ENCODE measurements at regions not wholly inside any gene's neighbourhood (a gene's known extent, or its start where the extent isn't known, plus 50 kb on each side); places are given as distances from the start of the nearest gene placed in this dataset.
"Not testable (repeated sequence)": the region's sequence is repeated elsewhere in the genome, so short reads cannot be mapped to it uniquely, and the experiment has no call there.

DNA sequence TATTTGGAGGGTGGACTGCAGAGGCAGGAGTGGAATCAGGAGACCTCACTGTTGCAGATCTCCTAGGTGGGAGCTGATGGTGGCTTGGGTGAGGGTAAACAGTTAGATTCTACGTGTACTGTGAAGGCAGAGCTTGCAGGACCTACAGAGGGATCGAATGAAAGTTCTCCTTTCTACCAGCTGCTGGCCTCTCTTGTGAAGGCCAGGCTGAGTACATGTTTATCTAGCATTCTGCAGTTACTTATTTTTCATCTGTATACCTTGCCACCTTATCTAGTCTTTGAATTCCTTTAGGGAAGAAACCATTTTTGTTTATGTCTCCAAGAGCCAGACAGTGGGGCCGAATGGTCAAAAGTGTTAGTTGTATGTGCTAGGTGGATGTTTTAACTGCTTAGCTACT is 57.6 kb downstream of the PTTG1 start:
- no peak for DNase-seq (ENCODE audit: low read depth in 2 of 2, low spot score in 1 of 2)

DNA sequence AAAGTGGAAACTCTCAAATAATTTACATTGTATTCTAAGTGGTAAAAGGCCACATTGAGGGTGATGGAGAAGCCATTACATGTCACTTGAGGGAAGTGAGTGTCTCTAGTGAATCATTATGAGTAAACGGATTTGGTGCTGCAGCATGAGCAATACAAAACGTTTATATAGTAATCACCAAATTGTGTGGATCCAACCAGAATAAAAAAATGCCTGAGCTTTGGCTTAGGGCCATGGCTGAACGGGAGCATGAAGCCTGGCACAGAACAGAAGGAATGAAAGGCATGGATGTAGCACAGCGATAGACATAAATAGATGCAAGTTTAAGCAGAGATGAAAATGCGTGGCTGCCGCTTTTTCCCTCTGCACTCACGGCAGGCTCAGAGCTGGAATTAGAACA is 58.3 kb downstream of the PTTG1 start:
- no peak for DNase-seq (ENCODE audit: low read depth in 2 of 2, low spot score in 1 of 2)

DNA sequence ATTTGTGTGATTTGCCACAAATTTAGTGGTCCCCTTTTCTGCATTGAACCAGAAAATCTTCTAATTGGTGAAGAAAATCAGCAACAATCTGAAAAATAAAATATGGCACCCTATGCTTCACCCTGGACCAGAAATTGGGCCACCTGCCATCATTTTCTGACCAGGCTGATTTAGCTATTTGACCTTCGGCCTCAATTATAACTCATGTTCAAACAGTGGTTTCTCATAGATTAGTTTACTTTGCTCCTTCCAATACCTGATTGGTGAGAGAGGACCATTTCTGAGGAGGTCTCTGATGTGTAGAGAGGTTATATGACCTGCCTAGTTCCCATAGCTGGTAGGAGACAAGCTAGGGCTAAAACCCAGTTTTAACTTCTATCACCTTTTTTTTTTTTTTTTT is 59.0 kb downstream of the PTTG1 start:
- no peak for DNase-seq (ENCODE audit: low read depth in 2 of 2, low spot score in 1 of 2)

DNA sequence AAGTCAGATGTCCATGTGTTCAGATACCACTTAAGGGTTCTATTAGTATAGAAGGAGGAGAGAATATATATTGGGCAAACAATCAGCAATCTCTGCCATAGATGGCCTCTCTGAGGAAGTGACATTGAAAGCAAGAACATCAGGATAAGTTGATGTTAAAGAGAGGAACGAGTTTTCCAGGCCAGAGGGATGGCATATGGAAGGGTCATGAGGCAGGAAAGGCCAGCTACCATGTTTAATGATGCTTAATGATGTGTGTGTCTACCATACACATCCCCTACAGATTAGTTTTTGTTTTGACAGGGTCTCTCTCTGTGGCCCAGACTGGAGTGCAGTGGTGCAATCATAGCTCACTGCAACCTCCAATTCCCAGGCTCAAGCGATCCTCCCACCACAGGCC is 63.0 kb downstream of the PTTG1 start:
- no peak for DNase-seq (ENCODE audit: low read depth in 2 of 2, low spot score in 1 of 2)

DNA sequence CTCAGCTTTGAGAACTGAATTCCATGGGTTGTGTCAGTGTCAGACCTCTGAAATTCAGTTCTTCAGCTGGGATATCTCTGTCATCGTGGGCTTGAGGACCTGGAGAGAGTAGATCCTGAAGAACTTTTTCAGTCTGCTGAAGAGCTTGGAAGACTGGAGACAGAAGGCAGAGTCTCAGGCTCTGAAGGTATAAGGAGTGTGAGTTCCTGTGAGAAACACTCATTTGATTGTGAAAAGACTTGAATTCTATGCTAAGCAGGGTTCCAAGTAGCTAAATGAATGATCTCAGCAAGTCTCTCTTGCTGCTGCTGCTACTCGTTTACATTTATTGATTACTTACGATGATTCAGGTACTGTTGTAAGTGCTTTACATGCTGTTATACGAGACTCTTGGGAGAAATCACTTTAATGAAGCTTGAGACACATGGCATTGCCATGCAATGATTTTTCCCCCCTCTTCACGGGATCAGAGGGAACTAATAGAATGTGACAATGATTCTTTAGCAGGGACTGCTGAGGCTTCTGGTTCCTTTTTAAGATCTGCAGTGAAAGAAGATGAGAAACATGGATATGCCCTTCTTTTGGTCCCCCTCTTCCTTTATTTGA is 63.8 kb downstream of the PTTG1 start:
- DNase-seq (ENCODE audit: low read depth in 2 of 2, low spot score in 1 of 2) = no peak

DNA sequence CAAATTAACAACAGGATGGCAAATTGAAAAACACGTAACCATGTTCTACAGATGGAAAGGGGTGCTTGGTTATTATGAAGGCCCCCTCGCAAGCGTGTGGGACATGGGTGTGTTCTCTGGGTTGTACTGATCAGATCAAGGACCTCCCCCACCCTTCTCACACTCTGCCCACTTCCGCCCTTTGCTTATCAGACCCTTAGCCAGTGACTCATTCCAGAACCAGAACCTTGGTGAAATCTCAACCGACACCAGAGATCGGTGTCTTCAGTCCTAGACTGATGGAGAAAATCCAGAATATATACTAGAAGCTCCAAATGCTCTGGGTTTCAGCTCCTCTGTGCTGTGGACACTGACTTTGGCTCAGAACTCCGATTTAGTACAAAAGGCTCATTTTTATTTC is 64.9 kb downstream of the PTTG1 start:
- DNase-seq (ENCODE audit: low read depth in 2 of 2, low spot score in 1 of 2) = no peak

DNA sequence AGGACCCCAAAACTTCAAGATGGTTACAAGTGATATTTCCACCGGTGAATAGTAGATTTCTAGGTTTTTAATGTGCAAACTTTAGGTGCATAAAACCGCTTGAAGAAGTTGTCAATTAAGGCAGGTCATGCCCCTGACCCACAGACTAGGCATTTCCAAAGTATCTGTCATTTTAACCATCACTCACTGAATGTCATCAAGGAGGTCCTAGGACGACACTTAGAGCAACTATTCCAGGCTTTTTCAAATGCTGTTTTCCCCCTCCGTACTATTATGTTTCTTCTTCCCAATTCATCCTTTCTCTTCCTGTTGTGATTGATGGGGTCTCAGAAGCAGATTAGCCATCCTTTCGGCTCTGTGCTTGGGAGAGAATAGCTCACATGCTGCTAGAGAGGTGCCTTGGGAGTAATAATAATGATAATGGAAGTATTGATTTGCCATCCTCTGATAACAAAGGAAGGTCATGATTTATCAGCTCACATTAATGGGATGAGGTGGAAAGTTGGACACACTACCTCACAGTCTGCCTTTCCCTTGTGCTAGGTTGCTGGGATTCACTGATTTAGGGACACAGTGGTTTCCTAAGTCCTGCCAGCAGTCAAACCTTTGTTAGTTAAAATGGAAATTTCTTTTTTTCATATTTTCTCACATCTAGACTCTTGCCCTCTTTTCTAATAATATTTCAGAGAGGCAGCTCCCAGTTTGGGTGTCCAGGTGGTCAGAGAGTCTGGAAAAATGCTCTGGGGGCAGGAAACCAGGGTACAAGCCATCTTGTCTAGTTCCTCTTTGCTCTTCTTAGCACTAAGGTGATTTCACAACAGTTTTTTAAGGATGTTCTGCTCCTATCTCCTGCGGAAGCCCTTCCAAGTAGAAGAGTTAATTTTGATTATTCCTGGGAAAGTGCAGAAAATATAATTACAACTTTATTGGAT is 67.0 kb downstream of the PTTG1 start:
- DNase-seq (ENCODE audit: low read depth in 2 of 2, low spot score in 1 of 2) = no peak

DNA sequence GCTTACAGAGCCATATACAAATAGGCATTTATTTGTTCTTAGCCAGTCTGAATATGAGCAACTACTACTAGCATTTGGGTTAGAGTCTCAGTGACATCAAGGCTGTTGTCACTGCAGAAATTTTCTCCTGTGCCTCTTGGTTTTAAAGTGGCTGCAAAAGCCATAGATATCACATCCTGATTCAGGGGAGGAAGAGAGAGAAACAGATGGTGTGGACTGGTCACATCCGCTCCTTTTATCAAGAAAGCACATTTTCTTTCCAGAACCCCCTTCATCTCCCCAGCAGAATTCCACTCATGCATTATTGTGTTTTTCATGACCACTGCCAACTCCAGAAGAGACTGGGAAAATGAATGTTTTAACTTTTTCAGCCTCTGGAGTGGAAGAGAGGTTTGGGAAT is 69.8 kb downstream of the PTTG1 start:
- DNase-seq (ENCODE audit: low read depth in 2 of 2, low spot score in 1 of 2) = no peak

DNA sequence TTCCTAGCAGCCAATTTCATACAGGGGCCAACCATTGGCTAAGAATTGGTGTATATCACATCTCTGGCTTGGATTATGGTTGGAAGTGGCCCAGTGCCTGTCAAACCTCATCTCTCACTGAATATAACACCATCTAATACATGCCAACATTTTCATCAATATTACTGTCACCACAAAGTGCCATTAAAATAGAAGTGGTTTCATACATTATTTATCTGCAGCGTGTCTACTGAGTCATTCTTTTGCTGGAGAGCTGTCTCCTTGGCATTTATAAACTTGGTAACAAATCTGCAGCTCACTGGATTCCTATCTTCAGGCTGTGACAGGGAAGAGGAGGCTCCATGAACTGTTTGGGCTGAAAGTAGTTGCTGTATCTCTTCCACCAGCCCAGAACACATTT is 70.9 kb downstream of the PTTG1 start:
- DNase-seq (ENCODE audit: low read depth in 2 of 2, low spot score in 1 of 2) = no peak

DNA sequence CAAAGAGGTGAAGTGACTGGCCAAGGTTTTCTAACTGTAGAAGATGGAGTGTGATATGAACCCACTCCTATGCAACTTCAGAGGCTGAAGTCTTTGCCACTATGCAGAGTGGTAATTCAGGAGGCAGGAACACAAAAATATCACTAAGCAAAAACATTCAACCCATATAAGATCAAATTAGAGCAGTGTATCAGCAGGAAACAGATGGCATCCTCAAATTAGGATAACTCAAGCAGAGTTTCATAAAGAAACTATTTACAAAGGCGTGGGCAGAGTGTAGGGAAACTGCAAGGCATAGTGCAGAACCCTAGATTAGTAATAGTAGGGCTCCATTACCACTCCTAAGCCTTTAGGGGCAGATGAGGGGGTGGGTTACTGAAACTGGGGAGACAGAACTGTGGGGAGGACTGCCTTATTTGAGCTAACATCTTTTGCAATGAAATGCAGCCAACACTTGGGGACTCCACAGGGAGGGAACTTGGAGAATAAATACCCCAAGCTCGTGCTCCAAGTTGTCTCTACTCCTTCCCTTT is 72.2 kb downstream of the PTTG1 start:
- no peak for DNase-seq (ENCODE audit: low read depth in 2 of 2, low spot score in 1 of 2)

DNA sequence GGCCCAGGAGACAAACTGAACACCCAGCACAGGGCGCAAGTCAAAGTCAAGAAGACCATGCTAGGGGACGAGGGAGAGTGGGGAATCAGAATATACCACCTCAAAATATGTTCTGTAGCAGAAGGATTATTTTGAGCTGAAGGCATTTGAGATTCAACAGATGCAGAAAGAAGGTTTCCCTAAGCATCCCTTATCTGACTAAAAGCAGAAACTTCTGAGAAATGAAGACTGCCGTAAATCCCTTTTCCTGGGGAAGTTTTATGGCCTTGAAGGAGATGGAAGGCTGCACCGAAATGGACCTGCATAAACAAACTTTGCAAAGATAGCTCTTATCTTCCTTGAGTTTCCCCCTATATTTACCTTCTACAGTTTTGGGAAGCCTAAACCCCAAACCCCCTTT is 72.8 kb downstream of the PTTG1 start:
- DNase-seq (ENCODE audit: low read depth in 2 of 2, low spot score in 1 of 2) = no peak

DNA sequence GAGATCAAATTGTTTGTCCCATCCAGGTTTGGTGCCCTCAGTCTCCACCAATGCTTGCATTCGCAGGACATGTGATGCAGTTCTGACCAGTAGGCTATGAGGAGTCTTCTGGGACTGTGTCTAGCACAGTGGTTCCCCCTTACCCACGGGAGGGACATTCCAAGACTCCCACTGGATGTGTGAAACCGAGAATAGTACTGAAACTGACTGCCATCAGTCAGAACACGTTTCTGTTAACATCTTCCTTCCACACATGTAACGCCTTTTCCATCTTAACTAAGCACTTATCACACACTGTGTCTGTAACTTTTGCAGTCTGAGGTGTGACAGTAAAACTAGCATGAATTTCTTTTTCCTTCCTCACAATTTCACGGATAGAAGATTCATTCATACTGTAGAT is 74.7 kb downstream of the PTTG1 start:
- DNase-seq (ENCODE audit: low read depth in 2 of 2, low spot score in 1 of 2) = no peak

DNA sequence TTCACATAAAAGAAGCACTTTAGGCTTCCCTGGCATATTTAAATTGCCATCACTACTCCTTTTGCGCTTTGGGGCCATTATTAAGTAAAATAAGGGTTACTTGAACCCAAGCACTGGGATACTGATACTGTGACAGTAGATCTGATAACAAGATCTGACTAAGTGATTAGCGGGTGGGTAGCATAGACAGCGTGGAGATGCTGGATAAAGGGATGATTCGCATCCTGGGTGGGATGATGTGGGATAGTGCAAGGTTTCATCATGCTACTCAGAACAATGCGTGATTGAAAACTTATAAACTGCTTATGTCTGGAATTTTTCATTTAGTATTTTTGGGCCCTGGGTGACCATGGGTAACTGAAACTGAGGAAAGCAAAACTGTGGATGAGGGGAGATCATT is 75.1 kb downstream of the PTTG1 start:
- no peak for DNase-seq (ENCODE audit: low read depth in 2 of 2, low spot score in 1 of 2)

DNA sequence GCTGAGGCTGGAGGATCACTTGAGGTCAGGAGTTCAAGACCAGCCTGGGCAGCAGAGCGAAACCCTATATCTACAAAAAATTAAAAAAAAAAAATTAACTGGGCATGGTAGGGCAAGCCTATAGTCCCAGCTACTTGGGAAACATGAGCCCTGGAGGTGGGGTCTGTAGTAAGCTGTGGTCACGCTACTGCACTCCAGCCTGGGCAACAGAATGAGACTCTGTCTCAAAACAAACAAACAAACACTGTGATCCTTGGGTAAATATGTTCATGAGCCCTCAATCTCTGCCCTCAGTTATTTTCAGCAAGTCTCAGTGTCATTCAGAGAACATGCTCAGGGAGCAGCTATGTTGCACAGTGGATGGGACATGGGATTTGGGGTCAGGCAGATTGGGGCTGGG is 76.2 kb downstream of the PTTG1 start:
- DNase-seq (ENCODE audit: low read depth in 2 of 2, low spot score in 1 of 2) = no peak

DNA sequence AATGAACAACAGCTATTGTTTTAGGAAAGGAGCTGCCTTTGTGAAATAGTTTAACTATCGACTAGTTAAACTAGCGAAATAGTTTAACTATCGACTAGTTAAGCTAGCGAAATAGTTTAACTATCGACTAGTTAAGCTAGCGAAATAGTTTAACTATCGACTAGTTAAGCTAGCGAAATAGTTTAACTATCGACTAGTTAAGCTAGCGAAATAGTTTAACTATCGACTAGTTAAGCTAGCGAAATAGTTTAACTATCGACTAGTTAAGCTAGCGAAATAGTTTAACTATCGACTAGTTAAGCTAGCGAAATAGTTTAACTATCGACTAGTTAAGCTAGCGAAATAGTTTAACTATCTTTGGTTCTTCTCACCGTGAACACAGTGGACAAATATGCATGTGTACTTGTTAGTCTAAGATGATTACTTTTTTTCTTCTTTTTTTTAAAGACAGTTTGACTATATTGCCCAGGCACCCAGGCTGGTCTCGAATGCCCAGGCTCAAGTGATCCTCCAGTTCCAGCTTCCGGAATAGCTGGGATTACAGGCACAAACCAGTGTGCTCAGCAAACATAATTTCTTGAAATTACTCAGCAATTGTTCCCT is 76.9 kb downstream of the PTTG1 start:
- not testable (repeated sequence) for DNase-seq (ENCODE audit: low read depth in 2 of 2, low spot score in 1 of 2)

DNA sequence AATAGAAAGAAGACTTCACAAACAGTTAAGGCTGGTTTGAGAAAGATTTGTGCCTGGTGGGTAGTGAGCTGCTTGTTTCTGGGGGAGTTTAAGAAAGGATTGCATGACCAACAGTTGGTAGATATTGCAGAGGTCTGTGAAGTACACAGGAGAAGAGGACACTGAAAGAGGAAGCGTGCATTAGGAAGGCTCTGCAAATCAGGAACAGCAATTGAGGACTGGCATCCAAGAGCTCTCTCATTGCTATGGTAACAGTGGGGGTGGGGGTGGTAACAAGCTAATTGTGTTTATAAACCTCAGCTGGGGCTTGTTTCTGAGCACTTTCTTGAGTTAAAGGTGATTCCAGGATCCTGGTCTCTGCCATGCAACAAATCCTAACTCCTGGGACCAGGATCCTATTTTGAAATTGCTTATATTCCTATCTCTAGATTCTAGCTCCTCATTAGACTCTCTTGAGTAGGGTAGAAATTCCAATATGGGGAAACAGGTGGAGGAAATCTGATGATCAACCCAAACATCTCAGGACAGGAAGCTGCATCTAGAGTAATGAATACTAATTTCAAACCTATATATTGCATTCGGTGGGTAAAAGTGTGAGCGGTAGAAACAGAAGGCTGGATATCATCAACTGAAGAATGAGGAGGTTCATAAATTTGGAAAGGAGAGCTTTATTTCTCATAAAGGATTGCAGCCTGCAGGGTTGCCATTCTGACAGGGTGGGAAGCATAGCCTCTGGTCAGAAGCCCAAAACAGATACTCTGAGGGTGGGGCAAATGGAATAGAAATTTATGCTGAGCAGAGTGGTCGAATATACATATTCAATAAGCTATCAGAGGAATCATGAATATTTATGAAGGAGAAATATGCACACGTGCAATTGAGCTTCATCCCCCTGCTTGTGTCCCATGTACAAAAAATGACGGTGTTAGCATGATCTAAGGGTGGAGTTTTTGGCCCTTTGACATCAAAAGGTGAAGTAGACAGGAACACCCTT is 79.4 kb downstream of the PTTG1 start:
- no peak for DNase-seq (ENCODE audit: low read depth in 2 of 2, low spot score in 1 of 2)

DNA sequence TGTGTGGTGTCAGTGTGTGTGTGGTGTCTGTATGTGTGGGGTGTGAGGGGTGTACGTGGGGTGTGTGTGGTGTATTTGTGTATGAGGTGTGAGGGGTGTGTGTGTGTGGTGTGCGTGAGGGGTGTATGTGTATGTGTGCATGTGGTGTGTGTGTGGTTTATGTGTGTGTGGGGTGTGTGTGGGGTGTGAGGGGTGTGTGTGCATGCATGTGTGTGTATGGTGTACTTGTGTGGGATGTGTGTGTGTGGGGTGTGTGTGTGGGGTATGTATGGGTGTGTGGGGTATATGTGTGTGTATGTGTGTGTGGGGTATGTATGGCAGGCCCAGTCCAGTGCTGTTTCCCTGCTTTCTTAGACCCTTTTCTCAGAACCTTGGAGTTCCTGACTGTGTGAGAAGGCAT is 83.3 kb downstream of the PTTG1 start:
- DNase-seq (ENCODE audit: low read depth in 2 of 2, low spot score in 1 of 2) = no peak

DNA sequence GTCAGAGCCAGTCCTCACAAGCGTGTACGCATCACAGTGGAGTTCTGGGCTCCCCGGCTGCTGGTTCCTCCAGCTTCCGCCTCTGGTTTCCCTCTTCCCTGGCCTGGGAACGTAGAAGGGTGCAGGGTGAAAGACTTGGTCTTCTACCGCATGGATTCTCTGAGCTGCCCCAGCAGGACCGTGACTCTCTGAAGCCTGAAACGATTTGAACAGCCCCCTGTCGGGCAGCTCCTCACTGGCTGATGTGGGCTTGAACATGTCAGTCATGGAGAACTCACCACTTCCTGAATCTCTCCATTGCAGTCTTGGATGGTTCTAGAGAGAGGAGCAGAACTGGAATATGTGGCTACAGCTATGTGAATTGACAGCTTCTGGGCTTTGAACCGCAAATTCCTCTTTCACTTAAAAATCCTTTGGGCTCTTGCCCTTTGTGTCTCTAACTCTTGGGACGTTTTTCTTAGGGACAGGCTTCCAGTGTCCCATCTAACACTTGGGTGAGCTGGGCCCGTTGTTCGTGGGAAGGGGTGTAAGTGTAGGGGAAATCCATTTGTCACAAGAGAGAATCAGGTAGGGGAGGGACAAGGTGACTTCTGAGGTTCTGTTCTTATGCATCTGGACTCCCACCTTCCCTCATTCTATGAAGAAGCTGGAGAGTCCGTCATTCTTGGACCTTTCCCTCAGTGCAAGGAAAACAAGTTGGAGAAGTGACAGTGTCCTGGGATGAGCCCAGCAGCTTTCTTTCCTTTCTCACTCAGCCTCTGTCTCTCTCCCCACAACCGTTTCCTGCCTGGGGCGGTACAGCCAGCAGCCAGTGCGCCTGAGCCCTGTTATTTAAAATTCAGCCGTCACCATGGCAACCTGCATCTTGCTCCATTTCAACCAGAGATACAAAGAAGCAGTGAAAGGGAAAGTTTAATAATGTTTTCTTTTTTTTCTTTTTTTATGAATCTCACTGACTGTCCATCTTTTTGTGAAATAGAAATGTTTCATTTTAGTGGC is 84.7 kb downstream of the PTTG1 start:
- peak; percentile 37 to 57 for DNase-seq (ENCODE audit: low read depth in 2 of 2, low spot score in 1 of 2)

DNA sequence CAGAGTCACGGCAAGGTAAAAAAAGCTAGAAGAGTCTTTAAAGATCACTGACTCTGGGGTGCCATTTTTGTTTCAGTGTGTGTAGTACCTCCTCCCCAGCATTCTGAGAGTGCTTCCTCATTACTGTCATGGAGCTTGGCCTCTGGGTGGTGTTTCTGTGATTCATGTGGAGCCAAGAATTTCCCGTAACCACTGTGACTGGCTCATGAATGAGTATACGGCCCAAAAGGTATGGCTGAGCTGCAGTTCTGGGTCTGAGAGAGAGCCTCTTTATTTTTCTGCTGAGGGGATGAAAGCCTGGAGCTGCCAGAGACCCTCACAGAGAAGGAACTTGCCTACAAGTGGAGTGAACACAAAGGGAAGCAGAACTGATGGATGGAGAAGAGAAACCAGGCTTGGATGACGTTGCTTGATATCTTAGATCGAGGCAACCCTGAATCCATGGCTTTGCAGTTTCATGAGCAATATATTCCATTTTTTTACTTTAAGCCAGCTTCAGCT is 85.6 kb downstream of the PTTG1 start:
- no peak for DNase-seq (ENCODE audit: low read depth in 2 of 2, low spot score in 1 of 2)
